MM.1S (cell line): ENCODE measurements at regions not wholly inside any gene's neighbourhood (a gene's known extent, or its start where the extent isn't known, plus 50 kb on each side); places are given as distances from the start of the nearest gene placed in this dataset.

ENCODE experiments used
- DNase-seq: peaks from one replicate; pipeline ENCODE4 v3.0.0-alpha.2; 2015
- H2AFZ ChIP-seq: fragments of 300-600 bp; sonication (generic); 2 replicates; pipeline ENCODE4 v1.6.0; 2016; ENCODE audit warnings: antibody characterized with exemption, low read length
- H3F3A ChIP-seq: fragments of 300-600 bp; sonication (generic); 2 replicates; pipeline ENCODE4 v1.6.1; 2016; ENCODE audit warnings: mild to moderate bottlenecking, antibody characterized with exemption, low read length, moderate library complexity, mixed read lengths; ENCODE audit not compliant: insufficient read depth
- H3K27ac ChIP-seq: fragments of 300-600 bp; sonication (generic); 2 replicates; pipeline ENCODE4 v1.5.1; 2016; ENCODE audit warnings: mild to moderate bottlenecking, low read length
- H3K27me3 ChIP-seq: fragments of 300-600 bp; sonication (generic); replicated peaks from 2 replicates; pipeline ENCODE4 v1.6.0; 2016; ENCODE audit warnings: low read length; ENCODE audit not compliant: insufficient read depth
- H3K36me3 ChIP-seq: fragments of 300-600 bp; sonication (generic); replicated peaks from 2 replicates; pipeline ENCODE4 v1.6.1; 2016; ENCODE audit warnings: mild to moderate bottlenecking, low read length, mixed read lengths; ENCODE audit not compliant: insufficient read depth
- H3K4me1 ChIP-seq: fragments of 300-600 bp; sonication (generic); 2 replicates; pipeline ENCODE4 v1.6.1; 2016; ENCODE audit warnings: low read length, mixed read lengths
- H3K4me2 ChIP-seq: fragments of 300-600 bp; sonication (generic); 2 replicates; pipeline ENCODE4 v1.6.0; 2016; ENCODE audit warnings: low read depth, low read length
- H3K4me3 ChIP-seq: fragments of 300-600 bp; sonication (generic); 2 replicates; pipeline ENCODE4 v1.5.1; 2016; ENCODE audit warnings: low read length, mixed read lengths
- H3K79me2 ChIP-seq: fragments of 300-600 bp; sonication (generic); 2 replicates; pipeline ENCODE4 v1.6.1; 2016; ENCODE audit warnings: mixed run types, low read length, mixed read lengths
- H3K9ac ChIP-seq: fragments of 300-600 bp; sonication (generic); 2 replicates; pipeline ENCODE4 v1.6.1; 2016; ENCODE audit warnings: low read length, mixed read lengths
- H3K9me2 ChIP-seq: fragments of 300-600 bp; sonication (generic); replicated peaks from 2 replicates; pipeline ENCODE4 v1.6.1; 2016; ENCODE audit warnings: mild to moderate bottlenecking, low read length, mixed read lengths; ENCODE audit not compliant: insufficient read depth
- H3K9me3 ChIP-seq: fragments of 300-600 bp; sonication (generic); replicated peaks from 2 replicates; pipeline ENCODE4 v1.6.1; 2016; ENCODE audit warnings: mild to moderate bottlenecking, low read length, mixed read lengths; ENCODE audit not compliant: insufficient read depth
- H4K20me1 ChIP-seq: fragments of 300-600 bp; sonication (generic); 2 replicates; pipeline ENCODE4 v1.6.1; 2016; ENCODE audit warnings: mild to moderate bottlenecking, low read length, moderate library complexity, mixed read lengths; ENCODE audit not compliant: insufficient read depth
- EZH2 ChIP-seq: fragments of 300-600 bp; sonication (generic); optimal IDR thresholded peaks from 2 replicates; pipeline ENCODE3; 2017; ENCODE audit warnings: low read depth, mild to moderate bottlenecking, antibody characterized with exemption, low read length, mixed read lengths
- EZH2phosphoT487 ChIP-seq: fragments of 300-600 bp; sonication (generic); IDR thresholded peaks from 2 replicates; pipeline ENCODE4 v1.6.1; 2018; ENCODE audit warnings: antibody characterized with exemption, low read length
- TF ChIP-seq, protein P1 (sequence below): fragments of 300-600 bp; sonication (generic); IDR thresholded peaks from 2 replicates; pipeline ENCODE4 v1.5.1; 2016; ENCODE audit warnings: antibody characterized with exemption, low read length, mixed read lengths

DNA sequence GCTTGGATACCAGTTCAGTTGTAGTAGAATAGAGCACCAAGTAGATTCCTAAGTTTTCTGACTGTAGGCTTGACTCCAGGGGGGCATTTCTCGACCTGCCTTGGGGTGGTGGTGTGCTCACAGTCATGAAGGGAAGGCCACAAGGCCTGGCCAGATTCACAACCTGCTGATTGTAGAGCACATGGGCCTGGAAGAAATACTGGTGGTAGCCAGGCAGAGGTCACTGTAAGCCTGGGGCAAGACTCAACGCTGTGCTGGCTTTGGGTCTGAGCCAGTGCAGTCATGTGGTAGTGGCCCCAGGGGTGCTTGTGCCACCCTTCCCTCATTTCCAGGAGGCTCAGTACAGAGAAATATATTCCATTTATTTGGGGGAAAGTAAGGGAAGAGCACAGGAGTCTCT, 832.3 kb upstream of the SLC10A2 start:
- H3K4me2 ChIP-seq: no peak overlapping the region

DNA sequence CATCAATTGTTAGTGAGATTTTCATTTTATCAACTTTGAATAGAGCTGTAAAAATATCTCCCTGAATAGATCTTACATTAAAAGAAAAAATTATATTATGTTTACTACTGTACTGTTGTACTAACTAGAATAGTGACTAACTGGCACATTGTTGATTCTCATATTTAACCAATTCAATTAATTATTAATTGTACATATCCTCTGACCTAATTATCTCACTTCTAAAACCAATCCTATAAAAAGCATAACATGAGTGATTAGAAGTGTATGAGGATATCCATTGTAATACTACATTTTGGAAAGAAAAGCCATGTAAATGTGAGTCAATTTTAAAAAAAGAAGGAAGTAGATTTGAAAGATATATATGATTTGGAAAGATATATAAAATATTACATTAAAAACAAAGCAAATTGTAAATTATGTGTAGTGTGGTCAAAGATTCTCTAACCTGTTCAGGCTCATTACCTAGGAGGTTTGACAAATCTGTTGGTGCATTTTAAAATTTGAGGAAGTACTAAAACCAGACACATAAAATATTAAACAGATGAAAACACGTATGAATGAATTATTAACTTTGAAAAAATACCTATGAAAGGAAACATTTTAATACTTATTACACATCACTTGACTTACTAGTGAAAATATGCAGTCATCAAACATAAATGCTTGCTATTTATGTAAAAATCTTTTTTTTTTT, 829.8 kb upstream of the SLC10A2 start:
- TF ChIP-seq, protein P1, sequence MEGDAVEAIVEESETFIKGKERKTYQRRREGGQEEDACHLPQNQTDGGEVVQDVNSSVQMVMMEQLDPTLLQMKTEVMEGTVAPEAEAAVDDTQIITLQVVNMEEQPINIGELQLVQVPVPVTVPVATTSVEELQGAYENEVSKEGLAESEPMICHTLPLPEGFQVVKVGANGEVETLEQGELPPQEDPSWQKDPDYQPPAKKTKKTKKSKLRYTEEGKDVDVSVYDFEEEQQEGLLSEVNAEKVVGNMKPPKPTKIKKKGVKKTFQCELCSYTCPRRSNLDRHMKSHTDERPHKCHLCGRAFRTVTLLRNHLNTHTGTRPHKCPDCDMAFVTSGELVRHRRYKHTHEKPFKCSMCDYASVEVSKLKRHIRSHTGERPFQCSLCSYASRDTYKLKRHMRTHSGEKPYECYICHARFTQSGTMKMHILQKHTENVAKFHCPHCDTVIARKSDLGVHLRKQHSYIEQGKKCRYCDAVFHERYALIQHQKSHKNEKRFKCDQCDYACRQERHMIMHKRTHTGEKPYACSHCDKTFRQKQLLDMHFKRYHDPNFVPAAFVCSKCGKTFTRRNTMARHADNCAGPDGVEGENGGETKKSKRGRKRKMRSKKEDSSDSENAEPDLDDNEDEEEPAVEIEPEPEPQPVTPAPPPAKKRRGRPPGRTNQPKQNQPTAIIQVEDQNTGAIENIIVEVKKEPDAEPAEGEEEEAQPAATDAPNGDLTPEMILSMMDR: no peak
- TF ChIP-seq EZH2 (no peak), EZH2phosphoT487 (no peak)
- H3K27me3 ChIP-seq: no peaks in the 10 kb centered on the region
- H3K27ac ChIP-seq: no peak overlapping the region

More for the DNA sequence above, 832.3 kb upstream of the SLC10A2 start:
- Histone ChIP-seq H3K27ac (no peak overlapping the region), H3K79me2 (no peaks in the 10 kb centered on the region), H3F3A (no peaks in the 10 kb centered on the region), H3K4me1 (no peaks in the 10 kb centered on the region), H3K36me3 (no peaks in the 10 kb centered on the region), H3K4me3 (no peak overlapping the region), H2AFZ (no peak overlapping the region), H4K20me1 (no peaks in the 10 kb centered on the region), H3K27me3 (no peaks in the 10 kb centered on the region), H3K9me2 (no peaks in the 10 kb centered on the region), H3K9ac (no peak overlapping the region), H3K9me3 (no peaks in the 10 kb centered on the region)
- TF ChIP-seq, protein P1: no peak
- TF ChIP-seq EZH2phosphoT487 (no peak), EZH2 (no peak)
- DNase-seq: no peak

DNA sequence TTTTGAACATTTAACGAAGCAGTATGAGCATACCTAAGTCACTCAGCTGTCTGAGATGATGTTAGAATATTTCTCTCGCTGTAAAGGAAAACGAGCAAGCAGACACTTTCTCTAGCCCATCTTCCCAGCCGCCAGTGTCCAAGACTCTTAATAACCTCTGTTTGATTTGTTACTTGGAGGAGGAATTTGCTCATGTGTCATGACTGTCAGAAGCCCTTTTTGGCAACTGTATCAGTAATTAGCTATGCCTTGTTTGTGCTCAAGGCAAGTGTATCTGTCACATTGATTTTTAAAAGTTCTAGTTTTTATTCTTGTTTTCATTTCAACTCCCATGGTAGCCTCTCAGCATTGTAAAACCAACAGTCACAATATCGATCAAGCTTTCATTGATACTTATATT, 828.4 kb upstream of the SLC10A2 start:
- Histone ChIP-seq H3K9me3 (no peaks in the 10 kb centered on the region), H4K20me1 (no peaks in the 10 kb centered on the region), H3K27me3 (no peaks in the 10 kb centered on the region), H3K4me2 (no peak overlapping the region), H3K4me3 (no peak overlapping the region), H2AFZ (no peak overlapping the region), H3K36me3 (no peaks in the 10 kb centered on the region), H3K4me1 (no peaks in the 10 kb centered on the region), H3K27ac (no peak overlapping the region), H3K9me2 (no peaks in the 10 kb centered on the region), H3K79me2 (no peaks in the 10 kb centered on the region), H3K9ac (no peak overlapping the region), H3F3A (no peaks in the 10 kb centered on the region)
- TF ChIP-seq, protein P1: no peak
- TF ChIP-seq EZH2phosphoT487: no peak
- TF ChIP-seq EZH2: no peak
- no peak for DNase-seq

More for the DNA sequence above, 829.8 kb upstream of the SLC10A2 start:
- Histone ChIP-seq H3K4me3 (no peak overlapping the region), H3K36me3 (no peaks in the 10 kb centered on the region), H3K9ac (no peak overlapping the region), H3K4me1 (no peaks in the 10 kb centered on the region), H3K9me3 (no peaks in the 10 kb centered on the region), H3K9me2 (no peaks in the 10 kb centered on the region), H2AFZ (no peak overlapping the region), H3K4me2 (no peak overlapping the region), H3F3A (no peaks in the 10 kb centered on the region), H4K20me1 (no peaks in the 10 kb centered on the region), H3K79me2 (no peaks in the 10 kb centered on the region)
- no peak for DNase-seq
